H9 (cell line): ENCODE measurements at regions not wholly inside any gene's neighbourhood (a gene's known extent, or its start where the extent isn't known, plus 50 kb on each side); places are given as distances from the start of the nearest gene placed in this dataset.

Experiments used
- DNase-seq: peaks from one replicate; pipeline ENCODE4 v3.0.0-alpha.2; 2017
- H2AFZ ChIP-seq: one replicate; pipeline ENCODE4 v1.6.1; 2013; ENCODE audit warnings: mild to moderate bottlenecking, low read length, control low read depth, moderate library complexity
- H2AK5ac ChIP-seq: 2 replicates; pipeline ENCODE4 v1.6.1; 2013; ENCODE audit warnings: low read length, control low read depth, mixed read lengths; ENCODE audit not compliant: insufficient read length
- H2BK120ac ChIP-seq: one replicate; pipeline ENCODE4 v1.6.1; 2013; ENCODE audit warnings: low read depth, mild to moderate bottlenecking, low read length, control low read depth, inconsistent platforms; ENCODE audit not compliant: poor library complexity, severe bottlenecking
- H2BK12ac ChIP-seq: 2 replicates; pipeline ENCODE4 v1.6.1; 2013; ENCODE audit warnings: low read length, control low read depth, mixed read lengths, low read depth; ENCODE audit not compliant: insufficient read length
- H2BK15ac ChIP-seq: 2 replicates; pipeline ENCODE4 v1.6.1; 2013; ENCODE audit warnings: low read depth, low read length, control low read depth
- H2BK20ac ChIP-seq: one replicate; pipeline ENCODE4 v1.6.1; 2013; ENCODE audit warnings: low read depth, mild to moderate bottlenecking, low read length, control low read depth, inconsistent platforms; ENCODE audit not compliant: poor library complexity, severe bottlenecking
- H2BK5ac ChIP-seq: 2 replicates; pipeline ENCODE4 v1.6.1; 2013; ENCODE audit warnings: low read length, control low read depth, mixed read lengths; ENCODE audit not compliant: insufficient read length
- H3K14ac ChIP-seq: 2 replicates; pipeline ENCODE4 v1.6.1; 2013; ENCODE audit warnings: low read length, control low read depth; ENCODE audit not compliant: insufficient read depth
- H3K18ac ChIP-seq: 2 replicates; pipeline ENCODE4 v1.6.1; 2013; ENCODE audit warnings: low read depth, mild to moderate bottlenecking, mixed read lengths, low read length, control low read depth; ENCODE audit not compliant: insufficient read length
- H3K23ac ChIP-seq: 2 replicates; pipeline ENCODE4 v1.6.1; 2013; ENCODE audit warnings: low read length, control low read depth, mixed read lengths, low read depth; ENCODE audit not compliant: insufficient read length
- H3K23me2 ChIP-seq: 2 replicates; pipeline ENCODE4 v1.6.1; 2013; ENCODE audit warnings: low read depth, mild to moderate bottlenecking, mixed read lengths, low read length, control low read depth; ENCODE audit not compliant: insufficient read length, poor library complexity, severe bottlenecking
- H3K27ac ChIP-seq: 2 replicates; pipeline ENCODE4 v1.5.1; 2013; ENCODE audit warnings: low read length, control low read depth, mixed read lengths, low read depth; ENCODE audit not compliant: insufficient read length
- H3K27me3 ChIP-seq: 2 replicates; pipeline ENCODE4 v1.6.1; 2013; ENCODE audit warnings: low read length, control low read depth, inconsistent platforms; ENCODE audit not compliant: insufficient read depth
- H3K4ac ChIP-seq: 2 replicates; pipeline ENCODE4 v1.6.1; 2013; ENCODE audit warnings: low read depth, mild to moderate bottlenecking, control low read depth, inconsistent platforms, low read length, moderate library complexity
- H3K4me1 ChIP-seq: 2 replicates; pipeline ENCODE4 v1.6.1; 2013; ENCODE audit warnings: low read length, control low read depth, inconsistent platforms; ENCODE audit not compliant: insufficient read depth
- H3K4me2 ChIP-seq: 2 replicates; pipeline ENCODE4 v1.6.1; 2013; ENCODE audit warnings: low read length, control low read depth, mixed read lengths; ENCODE audit not compliant: insufficient read length, insufficient read depth
- H3K56ac ChIP-seq: 2 replicates; pipeline ENCODE4 v1.6.1; 2013; ENCODE audit warnings: low read depth, mild to moderate bottlenecking, mixed read lengths, low read length, control low read depth; ENCODE audit not compliant: insufficient read length
- H3K79me1 ChIP-seq: 2 replicates; pipeline ENCODE4 v1.6.1; 2013; ENCODE audit warnings: low read depth, mild to moderate bottlenecking, moderate library complexity, low read length, control low read depth, inconsistent platforms; ENCODE audit not compliant: insufficient read depth, poor library complexity, severe bottlenecking
- H3K79me2 ChIP-seq: 2 replicates; pipeline ENCODE4 v1.6.1; 2013; ENCODE audit warnings: low read length, control low read depth, inconsistent platforms; ENCODE audit not compliant: insufficient read depth
- H3K9ac ChIP-seq: 2 replicates; pipeline ENCODE4 v1.6.1; 2013; ENCODE audit warnings: low read length, control low read depth, mixed read lengths; ENCODE audit not compliant: insufficient read length; ENCODE audit errors: extremely low read depth
- H3K9me3 ChIP-seq: one replicate; pipeline ENCODE4 v1.6.1; 2013; ENCODE audit warnings: low read depth, low read length, inconsistent platforms; ENCODE audit not compliant: control insufficient read depth
- H3T11ph ChIP-seq: one replicate; pipeline ENCODE4 v1.6.1; 2013; ENCODE audit warnings: mild to moderate bottlenecking, low read length, control low read depth, inconsistent platforms
- H4K20me1 ChIP-seq: one replicate; pipeline ENCODE4 v1.6.1; 2013; ENCODE audit not compliant: control insufficient read depth, insufficient read length, insufficient read depth
- H4K5ac ChIP-seq: 2 replicates; pipeline ENCODE4 v1.6.1; 2013; ENCODE audit warnings: low read depth, mild to moderate bottlenecking, mixed read lengths, low read length, control low read depth; ENCODE audit not compliant: insufficient read length
- H4K8ac ChIP-seq: replicated peaks from 2 replicates; pipeline ENCODE4 v1.6.1; 2013; ENCODE audit warnings: low read length, control low read depth, mixed read lengths, low read depth; ENCODE audit not compliant: insufficient read length
- H4K91ac ChIP-seq: 2 replicates; pipeline ENCODE4 v1.6.1; 2013; ENCODE audit warnings: low read depth, mild to moderate bottlenecking, moderate library complexity, mixed read lengths, low read length, control low read depth; ENCODE audit not compliant: insufficient read length
- H3K27ac Mint-ChIP-seq, 3 experiments: 2 replicates in 2 of 3; 3 replicates in 1 of 3; pipeline ENCODE4 v1.8.0; 2020 to 2021; ENCODE audit warnings: mixed read lengths in 3 of 3, mild to moderate bottlenecking in 1 of 3, moderate library complexity in 1 of 3
- H3K27me3 Mint-ChIP-seq: 2 replicates; pipeline ENCODE4 v1.8.0; 2021; ENCODE audit warnings: low read depth, mild to moderate bottlenecking, moderate library complexity, mixed read lengths
- H3K36me3 Mint-ChIP-seq, 3 experiments: 2 replicates in 2 of 3; 3 replicates in 1 of 3; pipeline ENCODE4 v1.8.0; 2020 to 2021; ENCODE audit warnings: low read depth in 3 of 3, mixed read lengths in 3 of 3; ENCODE audit not compliant: insufficient read depth in 1 of 3
- H3K4me1 Mint-ChIP-seq, 2 experiments: 2 replicates each; pipeline ENCODE4 v1.8.0; 2020; ENCODE audit warnings: mixed read lengths in 2 of 2
- H3K4me3 Mint-ChIP-seq, 2 experiments: 2 replicates in 1 of 2; 3 replicates in 1 of 2; pipeline ENCODE4 v1.8.0; 2020 to 2021; ENCODE audit warnings: mild to moderate bottlenecking in 2 of 2, mixed read lengths in 2 of 2, moderate library complexity in 1 of 2
- H3K9me3 Mint-ChIP-seq, 2 experiments: 2 replicates in 1 of 2; 3 replicates in 1 of 2; pipeline ENCODE4 v1.8.0; 2020; ENCODE audit warnings: mild to moderate bottlenecking in 2 of 2, mixed read lengths in 2 of 2, moderate library complexity in 1 of 2
- WGBS: extraction: QIAGEN DNeasy Blood & Tissue Kit; methylation state at CpG from one replicate; pipeline ENCODE4 v1.1.7; 2013; ENCODE audit warnings: missing lambda C conversion rate, low lambda C conversion rate, mixed read lengths; ENCODE audit not compliant: insufficient read length; ENCODE audit errors: extremely low coverage; 5-methylcytosine and 5-hydroxymethylcytosine counted together
- TF ChIP-seq, protein P1 (sequence below): fragments of 200-600 bp; sonication (generic); conservative IDR thresholded peaks from 3 replicates; pipeline ENCODE4 v1.8.0; 2021; ENCODE audit warnings: antibody characterized with exemption, mild to moderate bottlenecking

GRCh38 chr13:87952377-87952776 lies 281.2 kb downstream of the SLITRK5 start:
- no peak overlapping the region for H3K23ac ChIP-seq
- Mint-ChIP-seq H3K27me3 (no peaks in the 10 kb centered on the region), H3K27ac (no peak overlapping the region), H3K4me3 (no peak overlapping the region), H3K4me1 (peaks cover 0 to 4% of the 10 kb centered on the region in 2 experiments; a peak in 1 of 4 replicates), H3K9me3 (no peaks in the 10 kb centered on the region), H3K36me3 (no peaks in the 10 kb centered on the region)
- H3T11ph ChIP-seq: no peak overlapping the region
- no peak overlapping the region for H3K9ac ChIP-seq
- H4K5ac ChIP-seq: no peak overlapping the region
- no peaks in the 10 kb centered on the region for H3K9me3 ChIP-seq
- H2BK12ac ChIP-seq: no peak overlapping the region
- H2AFZ ChIP-seq: no peak overlapping the region
- H2BK5ac ChIP-seq: no peak overlapping the region
- no peak overlapping the region for H3K4me2 ChIP-seq
- no peaks in the 10 kb centered on the region; the same call in 1 of the 2 replicates for H3K4me1 ChIP-seq
- H3K4ac ChIP-seq: no peak overlapping the region
- no peak overlapping the region for H3K56ac ChIP-seq
- no peak overlapping the region for H4K8ac ChIP-seq
- H2AK5ac ChIP-seq: no peak overlapping the region
- H3K23me2 ChIP-seq: no peaks in the 10 kb centered on the region
- H3K27ac ChIP-seq: no peak overlapping the region
- H3K27me3 ChIP-seq: no peaks in the 10 kb centered on the region
- H2BK15ac ChIP-seq: no peak overlapping the region
- H3K79me2 ChIP-seq: no peaks in the 10 kb centered on the region
- no peak overlapping the region for H2BK120ac ChIP-seq
- no CpG with 5 or more reads among the region's 2 CpGs for WGBS
- H4K91ac ChIP-seq: no peak overlapping the region
- DNase-seq: no peak
- no peaks in the 10 kb centered on the region for H3K79me1 ChIP-seq
- TF ChIP-seq, protein P1, sequence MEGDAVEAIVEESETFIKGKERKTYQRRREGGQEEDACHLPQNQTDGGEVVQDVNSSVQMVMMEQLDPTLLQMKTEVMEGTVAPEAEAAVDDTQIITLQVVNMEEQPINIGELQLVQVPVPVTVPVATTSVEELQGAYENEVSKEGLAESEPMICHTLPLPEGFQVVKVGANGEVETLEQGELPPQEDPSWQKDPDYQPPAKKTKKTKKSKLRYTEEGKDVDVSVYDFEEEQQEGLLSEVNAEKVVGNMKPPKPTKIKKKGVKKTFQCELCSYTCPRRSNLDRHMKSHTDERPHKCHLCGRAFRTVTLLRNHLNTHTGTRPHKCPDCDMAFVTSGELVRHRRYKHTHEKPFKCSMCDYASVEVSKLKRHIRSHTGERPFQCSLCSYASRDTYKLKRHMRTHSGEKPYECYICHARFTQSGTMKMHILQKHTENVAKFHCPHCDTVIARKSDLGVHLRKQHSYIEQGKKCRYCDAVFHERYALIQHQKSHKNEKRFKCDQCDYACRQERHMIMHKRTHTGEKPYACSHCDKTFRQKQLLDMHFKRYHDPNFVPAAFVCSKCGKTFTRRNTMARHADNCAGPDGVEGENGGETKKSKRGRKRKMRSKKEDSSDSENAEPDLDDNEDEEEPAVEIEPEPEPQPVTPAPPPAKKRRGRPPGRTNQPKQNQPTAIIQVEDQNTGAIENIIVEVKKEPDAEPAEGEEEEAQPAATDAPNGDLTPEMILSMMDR: no peak
- no peak overlapping the region for H3K14ac ChIP-seq
- H4K20me1 ChIP-seq: no peaks in the 10 kb centered on the region
- H3K18ac ChIP-seq: no peak overlapping the region
- H2BK20ac ChIP-seq: no peak overlapping the region
